M059J (cell line): ENCODE measurements at regions not wholly inside any gene's neighbourhood (a gene's known extent, or its start where the extent isn't known, plus 50 kb on each side); places are given as distances from the start of the nearest gene placed in this dataset.
"Not testable (repeated sequence)": the region's sequence is repeated elsewhere in the genome, so short reads cannot be mapped to it uniquely, and the experiment has no call there.

Source experiments
- DNase-seq: peaks from one replicate; pipeline ENCODE4 v3.0.0-alpha.2; 2012; ENCODE audit warnings: low read depth

GRCh38 chr5:57953792-57954191, 471.2 kb upstream of the ACTBL2 start:
- DNase-seq: no peak

GRCh38 chr5:57950616-57951228, 468.1 kb upstream of the ACTBL2 start:
- DNase-seq: no peak

GRCh38 chr5:57948091-57948490, 465.5 kb upstream of the ACTBL2 start:
- no peak for DNase-seq

- DNase-seq: no peak
These were observed 464.6 kb upstream of the ACTBL2 start for GRCh38 chr5:57947181-57947580.

- no peak for DNase-seq
These were observed 458.3 kb upstream of the ACTBL2 start for GRCh38 chr5:57940879-57941278.

- DNase-seq: no peak
These were observed 457.6 kb upstream of the ACTBL2 start for GRCh38 chr5:57940236-57940635.

- DNase-seq: peak; percentile 8
These were observed 457.2 kb upstream of the ACTBL2 start for GRCh38 chr5:57939771-57940170.

- no peak for DNase-seq
These were observed 456.7 kb upstream of the ACTBL2 start for GRCh38 chr5:57939335-57939734.

GRCh38 chr5:57938174-57938557, 455.6 kb upstream of the ACTBL2 start:
- DNase-seq: no peak

GRCh38 chr5:57937501-57938173, 455.0 kb upstream of the ACTBL2 start:
- no peak for DNase-seq

- no peak for DNase-seq
These were observed 454.4 kb upstream of the ACTBL2 start for GRCh38 chr5:57937025-57937424.

GRCh38 chr5:57932761-57933160, 450.1 kb upstream of the ACTBL2 start:
- DNase-seq: no peak

- DNase-seq: no peak
These were observed 449.2 kb upstream of the ACTBL2 start for GRCh38 chr5:57931807-57932206.

GRCh38 chr5:57931352-57931751, 448.7 kb upstream of the ACTBL2 start:
- DNase-seq: no peak

- no peak for DNase-seq
These were observed 446.7 kb upstream of the ACTBL2 start for GRCh38 chr5:57929271-57929670.

GRCh38 chr5:57923094-57923493, 440.5 kb upstream of the ACTBL2 start:
- not testable (repeated sequence) for DNase-seq

GRCh38 chr5:57917004-57917403, 434.4 kb upstream of the ACTBL2 start:
- no peak for DNase-seq

- DNase-seq: no peak
These were observed 432.9 kb upstream of the ACTBL2 start for GRCh38 chr5:57915536-57915935.

GRCh38 chr5:57911438-57911837, 428.8 kb upstream of the ACTBL2 start:
- peak; percentile 61 for DNase-seq

- no peak for DNase-seq
These were observed 424.1 kb upstream of the ACTBL2 start for GRCh38 chr5:57906671-57907070.

GRCh38 chr5:57903458-57903857, 420.8 kb upstream of the ACTBL2 start:
- DNase-seq: no peak

- DNase-seq: no peak
These were observed 419.5 kb upstream of the ACTBL2 start for GRCh38 chr5:57902095-57902494.

GRCh38 chr5:57900381-57900944, 417.9 kb upstream of the ACTBL2 start:
- DNase-seq: no peak

- no peak for DNase-seq
These were observed 414.0 kb upstream of the ACTBL2 start for GRCh38 chr5:57896576-57896975.
